GM12872 (cell line): ENCODE measurements at regions not wholly inside any gene's neighbourhood (a gene's known extent, or its start where the extent isn't known, plus 50 kb on each side); places are given as distances from the start of the nearest gene placed in this dataset.

Source experiments
- CTCF ChIP-seq: IDR thresholded peaks from 3 replicates; pipeline ENCODE4 v1.5.1; 2011; ENCODE audit warnings: low read depth, mild to moderate bottlenecking, low read length, moderate library complexity; ENCODE audit not compliant: insufficient read depth

- TF ChIP-seq CTCF = no peak
Measured at GRCh38 chr13:27730191-27730590, 62.1 kb upstream of the GSX1 start.
